ENCODE measurements at regions not wholly inside any gene's neighbourhood (a gene's known extent, or its start where the extent isn't known, plus 50 kb on each side); places are given as distances from the start of the nearest gene placed in this dataset.
"Not testable (repeated sequence)": the region's sequence is repeated elsewhere in the genome, so short reads cannot be mapped to it uniquely, and the experiment has no call there.

DNA sequence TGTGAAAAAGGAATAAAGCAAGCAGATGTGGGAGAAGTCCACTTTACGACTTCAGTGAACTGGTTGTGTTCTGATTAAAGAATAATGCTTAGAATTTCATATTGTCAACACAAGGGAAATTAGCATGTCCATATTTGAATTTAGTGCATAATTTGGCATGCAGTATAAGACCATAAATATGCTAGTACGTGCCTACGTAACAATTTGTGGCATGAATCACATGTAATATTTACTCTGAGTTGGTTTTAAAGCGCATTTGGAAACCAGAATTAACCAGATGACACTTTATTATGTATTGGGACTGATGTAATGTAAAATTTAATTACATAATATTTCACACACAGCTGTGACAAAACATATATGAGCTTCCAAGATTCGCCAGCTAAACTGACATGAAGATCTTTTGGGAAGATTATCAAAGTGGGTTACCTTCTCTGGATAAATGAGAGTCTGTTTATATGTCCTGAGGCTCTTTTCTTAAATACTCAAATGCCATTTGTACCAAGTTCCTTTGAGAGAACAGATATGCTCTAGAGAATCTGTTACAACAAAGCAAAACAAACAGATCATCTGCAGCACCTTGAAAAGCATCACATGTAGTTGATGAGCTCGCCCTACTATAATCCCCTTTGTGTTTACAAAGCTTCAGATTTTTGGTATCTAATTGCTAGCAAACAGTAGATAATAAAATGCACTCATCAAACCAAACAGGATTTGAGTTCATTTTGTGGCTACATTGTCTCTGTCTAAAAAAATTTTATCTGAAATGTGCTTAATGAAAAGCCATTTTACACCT lies 1468.6 kb downstream of the CDH11 start:
- Histone ChIP-seq H3K27me3 (ENCODE audit: insufficient read depth, low read depth, severe bottlenecking) (no peaks in the 10 kb centered on the region), H3K4me3 (ENCODE audit: low read depth, low read length) (no peak overlapping the region), H3K27ac (no peak overlapping the region), H3K9me3 (ENCODE audit: severe bottlenecking) (no peaks in the 10 kb centered on the region), H3K36me3 (no peaks in the 10 kb centered on the region)
- DNase-seq: no peak
- TF ChIP-seq, protein P1, sequence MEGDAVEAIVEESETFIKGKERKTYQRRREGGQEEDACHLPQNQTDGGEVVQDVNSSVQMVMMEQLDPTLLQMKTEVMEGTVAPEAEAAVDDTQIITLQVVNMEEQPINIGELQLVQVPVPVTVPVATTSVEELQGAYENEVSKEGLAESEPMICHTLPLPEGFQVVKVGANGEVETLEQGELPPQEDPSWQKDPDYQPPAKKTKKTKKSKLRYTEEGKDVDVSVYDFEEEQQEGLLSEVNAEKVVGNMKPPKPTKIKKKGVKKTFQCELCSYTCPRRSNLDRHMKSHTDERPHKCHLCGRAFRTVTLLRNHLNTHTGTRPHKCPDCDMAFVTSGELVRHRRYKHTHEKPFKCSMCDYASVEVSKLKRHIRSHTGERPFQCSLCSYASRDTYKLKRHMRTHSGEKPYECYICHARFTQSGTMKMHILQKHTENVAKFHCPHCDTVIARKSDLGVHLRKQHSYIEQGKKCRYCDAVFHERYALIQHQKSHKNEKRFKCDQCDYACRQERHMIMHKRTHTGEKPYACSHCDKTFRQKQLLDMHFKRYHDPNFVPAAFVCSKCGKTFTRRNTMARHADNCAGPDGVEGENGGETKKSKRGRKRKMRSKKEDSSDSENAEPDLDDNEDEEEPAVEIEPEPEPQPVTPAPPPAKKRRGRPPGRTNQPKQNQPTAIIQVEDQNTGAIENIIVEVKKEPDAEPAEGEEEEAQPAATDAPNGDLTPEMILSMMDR (IDR thresholded peaks at IDR 0.05; ENCODE audit: low read depth, low read length): no peak

DNA sequence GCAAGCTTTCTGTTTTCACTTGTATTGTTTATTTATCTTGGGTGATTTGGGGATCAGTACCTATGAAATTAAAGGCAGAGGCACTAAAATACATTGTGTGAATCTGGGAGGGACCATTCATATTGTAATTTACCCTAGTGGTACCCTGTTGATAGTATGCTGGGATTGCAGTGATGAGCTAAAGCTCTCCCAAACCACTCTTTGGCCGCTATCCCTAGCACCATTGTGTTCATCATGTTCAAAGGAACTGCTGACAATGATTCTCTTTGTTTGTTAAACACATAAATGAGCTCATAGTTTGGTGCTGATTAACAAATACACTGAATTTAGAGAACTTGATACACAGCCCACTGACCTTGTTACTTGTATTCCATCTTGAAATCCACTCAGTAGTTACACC lies 1469.8 kb downstream of the CDH11 start:
- TF ChIP-seq, protein P1 (IDR thresholded peaks at IDR 0.05; ENCODE audit: low read depth, low read length): no peak
- DNase-seq: no peak
- Histone ChIP-seq H3K36me3 (no peaks in the 10 kb centered on the region), H3K27ac (no peak overlapping the region), H3K9me3 (ENCODE audit: severe bottlenecking) (no peaks in the 10 kb centered on the region), H3K27me3 (ENCODE audit: insufficient read depth, low read depth, severe bottlenecking) (no peaks in the 10 kb centered on the region), H3K4me3 (ENCODE audit: low read depth, low read length) (no peak overlapping the region)

DNA sequence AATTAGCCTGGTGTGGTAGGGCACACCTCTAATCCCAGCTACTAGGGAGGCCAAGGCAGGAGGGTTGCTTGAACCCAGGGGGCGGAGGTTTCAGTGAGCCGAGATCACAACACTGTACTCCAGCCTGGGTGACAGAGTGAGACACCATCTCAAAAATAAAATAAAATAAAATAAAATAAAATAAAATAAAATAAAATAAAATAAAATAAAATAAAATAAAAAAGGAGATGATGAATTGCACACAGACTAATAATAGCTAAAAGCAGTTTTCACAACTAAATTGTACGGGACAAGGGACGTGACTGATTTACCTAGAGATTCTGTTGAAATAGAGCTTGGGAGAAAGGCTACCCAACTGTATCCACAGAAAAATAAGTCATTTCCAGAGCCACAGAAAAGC lies 1471.3 kb downstream of the CDH11 start:
- no peak overlapping the region for H3K4me3 ChIP-seq (ENCODE audit: low read depth, low read length)
- no peaks in the 10 kb centered on the region for H3K27me3 ChIP-seq (ENCODE audit: insufficient read depth, low read depth, severe bottlenecking)
- no peaks in the 10 kb centered on the region for H3K36me3 ChIP-seq
- H3K9me3 ChIP-seq (ENCODE audit: severe bottlenecking): no peaks in the 10 kb centered on the region
- H3K27ac ChIP-seq: no peak overlapping the region
- TF ChIP-seq, protein P1 (IDR thresholded peaks at IDR 0.05; ENCODE audit: low read depth, low read length): no peak
- no peak for DNase-seq

DNA sequence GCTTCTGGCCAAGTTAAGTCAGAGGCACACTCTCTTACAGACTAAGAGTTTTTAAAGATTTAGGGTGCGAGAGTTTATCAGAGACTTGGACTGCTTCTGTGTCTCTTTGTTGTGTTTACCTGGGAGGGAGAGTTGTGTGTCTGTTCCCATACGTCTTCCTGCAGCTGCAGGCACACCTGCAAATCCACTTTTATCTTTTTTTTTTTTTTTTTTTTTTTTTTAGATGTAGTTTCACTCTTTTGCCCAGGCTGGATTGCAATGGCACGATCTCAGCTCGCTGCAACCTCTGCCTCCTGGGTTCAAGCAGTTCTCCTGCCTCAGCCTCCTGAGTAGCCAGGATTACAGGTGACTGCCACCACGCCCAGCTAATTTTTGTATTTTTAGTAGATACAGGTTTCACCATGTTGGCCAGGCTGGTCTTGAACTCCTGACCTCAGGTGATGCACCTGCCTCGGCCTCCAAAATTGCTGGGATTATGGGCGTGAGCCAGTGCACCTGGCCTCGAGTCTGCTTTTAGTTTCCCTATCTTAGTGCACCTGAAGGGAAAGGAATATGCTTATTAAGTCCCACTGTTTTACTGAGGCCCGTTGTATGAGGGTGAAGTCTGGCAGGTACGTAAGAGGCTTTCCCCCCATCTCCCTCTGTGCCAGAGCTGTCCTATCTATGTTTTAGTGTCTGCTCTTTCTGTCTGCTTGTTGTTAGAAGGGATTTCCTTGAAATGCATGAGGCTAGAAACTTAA lies 1488.0 kb downstream of the CDH11 start:
- not testable (repeated sequence) for DNase-seq; H3K36me3 ChIP-seq; H3K9me3 ChIP-seq (ENCODE audit: severe bottlenecking); H3K27ac ChIP-seq; H3K4me3 ChIP-seq (ENCODE audit: low read depth, low read length); H3K27me3 ChIP-seq (ENCODE audit: insufficient read depth, low read depth, severe bottlenecking)

DNA sequence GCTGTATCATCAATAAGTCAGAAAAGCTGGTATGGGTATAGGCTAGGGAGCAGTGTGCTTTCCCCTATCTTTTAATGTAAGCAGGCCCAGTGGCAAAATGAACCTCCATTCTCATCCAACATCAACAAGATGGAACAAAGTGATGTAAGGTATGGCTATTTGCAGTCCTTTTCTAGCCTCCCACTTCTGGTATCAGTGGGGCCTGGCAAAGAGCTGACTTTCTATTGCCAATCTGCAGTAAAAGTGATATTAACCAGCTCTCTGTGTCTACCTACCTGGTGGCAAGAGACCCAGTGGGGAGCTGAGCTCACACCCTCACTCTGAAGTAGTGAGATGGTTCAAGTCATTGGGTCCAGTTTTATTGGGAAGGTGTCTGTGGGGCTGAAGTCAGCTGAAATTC lies 1492.6 kb downstream of the CDH11 start:
- no peaks in the 10 kb centered on the region for H3K9me3 ChIP-seq (ENCODE audit: severe bottlenecking)
- H3K27ac ChIP-seq: no peak overlapping the region
- H3K4me3 ChIP-seq (ENCODE audit: low read depth, low read length): no peak overlapping the region
- no peaks in the 10 kb centered on the region for H3K27me3 ChIP-seq (ENCODE audit: insufficient read depth, low read depth, severe bottlenecking)
- H3K36me3 ChIP-seq: no peaks in the 10 kb centered on the region
- no peak for DNase-seq
- TF ChIP-seq, protein P1 (IDR thresholded peaks at IDR 0.05; ENCODE audit: low read depth, low read length): no peak

DNA sequence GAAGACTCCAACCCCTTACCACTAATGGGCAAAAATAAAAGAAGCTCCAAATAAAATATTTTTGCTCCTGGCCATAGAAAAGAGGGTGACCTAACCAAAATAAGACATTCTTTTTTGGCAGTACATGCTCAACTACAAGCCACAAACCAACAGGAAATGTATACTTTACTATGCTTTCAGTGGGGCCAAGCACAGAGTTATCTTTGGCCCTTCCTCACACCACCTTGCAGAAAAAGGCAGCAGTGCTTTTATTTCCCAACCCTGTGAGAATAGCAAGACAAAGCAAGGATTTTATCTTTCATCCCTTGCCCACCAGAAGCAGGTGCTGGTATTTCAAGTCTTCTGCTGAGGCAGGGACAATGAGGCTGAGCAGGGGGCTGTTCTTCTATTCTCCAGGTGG lies 1493.1 kb downstream of the CDH11 start:
- Histone ChIP-seq H3K36me3 (no peaks in the 10 kb centered on the region), H3K27me3 (ENCODE audit: insufficient read depth, low read depth, severe bottlenecking) (no peaks in the 10 kb centered on the region), H3K9me3 (ENCODE audit: severe bottlenecking) (no peaks in the 10 kb centered on the region), H3K4me3 (ENCODE audit: low read depth, low read length) (no peak overlapping the region), H3K27ac (no peak overlapping the region)
- TF ChIP-seq, protein P1 (IDR thresholded peaks at IDR 0.05; ENCODE audit: low read depth, low read length): no peak
- no peak for DNase-seq
